Mesendoderm (in vitro differentiated cells): ENCODE measurements at regions not wholly inside any gene's neighbourhood (a gene's known extent, or its start where the extent isn't known, plus 50 kb on each side); places are given as distances from the start of the nearest gene placed in this dataset.

ENCODE experiments used
- DNase-seq: peaks from one replicate; pipeline ENCODE4 v3.0.0; 2013
- H2AK5ac ChIP-seq: 2 replicates; pipeline ENCODE4 v1.6.1; 2013; ENCODE audit warnings: low read length, inconsistent platforms
- H2BK120ac ChIP-seq: 2 replicates; pipeline ENCODE4 v1.6.1; 2013; ENCODE audit warnings: low read depth, mild to moderate bottlenecking, low read length, moderate library complexity, mixed read lengths
- H2BK15ac ChIP-seq: replicated peaks from 2 replicates; pipeline ENCODE4 v1.6.1; 2013; ENCODE audit warnings: low read depth, mild to moderate bottlenecking, moderate library complexity
- H2BK5ac ChIP-seq: 2 replicates; pipeline ENCODE4 v1.6.1; 2013; ENCODE audit warnings: low read length, inconsistent platforms
- H3K18ac ChIP-seq: 2 replicates; pipeline ENCODE4 v1.6.1; 2013; ENCODE audit warnings: mild to moderate bottlenecking, low read length, mixed read lengths
- H3K23ac ChIP-seq: one replicate; pipeline ENCODE4 v1.6.1; 2013; ENCODE audit warnings: low read length
- H3K27ac ChIP-seq: 2 replicates; pipeline ENCODE4 v1.5.1; 2013; ENCODE audit warnings: low read depth, mild to moderate bottlenecking, inconsistent platforms, low read length, moderate library complexity
- H3K27me3 ChIP-seq: 2 replicates; pipeline ENCODE4 v1.6.1; 2013; ENCODE audit warnings: low read length, control low read depth, mild to moderate bottlenecking, inconsistent platforms; ENCODE audit not compliant: insufficient read depth, poor library complexity
- H3K36me3 ChIP-seq: 2 replicates; pipeline ENCODE4 v1.6.1; 2013; ENCODE audit warnings: low read length, inconsistent platforms; ENCODE audit not compliant: control insufficient read depth, insufficient read depth
- H3K4ac ChIP-seq: one replicate; pipeline ENCODE4 v1.6.1; 2013; ENCODE audit warnings: low read depth, mild to moderate bottlenecking, low read length, moderate library complexity
- H3K4me1 ChIP-seq: 2 replicates; pipeline ENCODE4 v1.6.1; 2013; ENCODE audit warnings: low read depth, low read length, inconsistent platforms; ENCODE audit not compliant: control insufficient read depth
- H3K4me2 ChIP-seq: 2 replicates; pipeline ENCODE4 v1.6.1; 2013; ENCODE audit warnings: low read length
- H3K4me3 ChIP-seq: 2 replicates; pipeline ENCODE4 v1.5.1; 2013; ENCODE audit warnings: mild to moderate bottlenecking, low read length
- H3K56ac ChIP-seq: one replicate; pipeline ENCODE4 v1.6.1; 2013; ENCODE audit warnings: low read length
- H3K79me1 ChIP-seq: 2 replicates; pipeline ENCODE4 v1.6.1; 2013; ENCODE audit warnings: low read length, inconsistent platforms
- H3K79me2 ChIP-seq: 2 replicates; pipeline ENCODE4 v1.6.1; 2013; ENCODE audit warnings: mild to moderate bottlenecking, low read length; ENCODE audit not compliant: control insufficient read depth, insufficient read depth
- H3K9ac ChIP-seq: 2 replicates; pipeline ENCODE4 v1.6.1; 2013; ENCODE audit warnings: low read length, inconsistent platforms
- H4K5ac ChIP-seq: one replicate; pipeline ENCODE4 v1.6.1; 2013; ENCODE audit warnings: low read length
- H4K8ac ChIP-seq: one replicate; pipeline ENCODE4 v1.6.1; 2013; ENCODE audit warnings: low read depth, mild to moderate bottlenecking, control low read depth, low read length, moderate library complexity
- WGBS: extraction: QIAGEN DNeasy Blood & Tissue Kit; methylation state at CpG from one replicate; pipeline ENCODE4 v1.1.7; 2013; ENCODE audit warnings: low lambda C conversion rate, missing lambda C conversion rate; ENCODE audit not compliant: insufficient coverage; ENCODE audit errors: extremely low coverage; 5-methylcytosine and 5-hydroxymethylcytosine counted together

GRCh38 chr3:7913283-7913682 is 588.3 kb upstream of the LMCD1 start:
- Histone ChIP-seq H3K27ac (no peak overlapping the region), H3K27me3 (no peaks in the 10 kb centered on the region), H3K4me3 (no peak overlapping the region), H3K79me1 (no peaks in the 10 kb centered on the region), H2AK5ac (no peak overlapping the region), H3K4me1 (peaks cover 4% of the 10 kb centered on the region), H3K18ac (no peak overlapping the region), H3K36me3 (no peaks in the 10 kb centered on the region), H3K4ac (no peak overlapping the region), H3K9ac (no peak overlapping the region), H2BK15ac (no peak overlapping the region), H3K79me2 (no peaks in the 10 kb centered on the region), H4K5ac (no peak overlapping the region), H3K4me2 (no peak overlapping the region), H4K8ac (no peak overlapping the region), H2BK120ac (no peak overlapping the region), H3K56ac (no peak overlapping the region), H2BK5ac (no peak overlapping the region), H3K23ac (no peak overlapping the region)
- DNase-seq = peak; percentile 47
- WGBS = no CpG with 5 or more reads among the region's 1 CpG

GRCh38 chr3:7915356-7915755 is 586.3 kb upstream of the LMCD1 start:
- H2AK5ac ChIP-seq = no peak overlapping the region
- H3K56ac ChIP-seq = no peak overlapping the region
- H4K8ac ChIP-seq = no peak overlapping the region
- no peak overlapping the region for H3K27ac ChIP-seq
- no peaks in the 10 kb centered on the region for H3K79me2 ChIP-seq
- no peak overlapping the region for H3K4me3 ChIP-seq
- peak; percentile 51 for DNase-seq
- H3K9ac ChIP-seq = no peak overlapping the region
- WGBS = no CpG with 5 or more reads among the region's 4 CpGs
- no peak overlapping the region for H3K18ac ChIP-seq
- H3K23ac ChIP-seq = no peak overlapping the region
- no peak overlapping the region for H4K5ac ChIP-seq
- no peak overlapping the region for H2BK5ac ChIP-seq
- no peak overlapping the region for H3K4ac ChIP-seq
- no peaks in the 10 kb centered on the region for H3K79me1 ChIP-seq
- H2BK15ac ChIP-seq = no peak overlapping the region
- no peaks in the 10 kb centered on the region for H3K27me3 ChIP-seq
- no peak overlapping the region for H3K4me2 ChIP-seq
- no peaks in the 10 kb centered on the region for H3K36me3 ChIP-seq
- H2BK120ac ChIP-seq = no peak overlapping the region
- peaks cover 4% of the 10 kb centered on the region for H3K4me1 ChIP-seq

- Histone ChIP-seq H3K9ac (no peak overlapping the region), H3K23ac (no peak overlapping the region), H4K8ac (no peak overlapping the region), H2AK5ac (no peak overlapping the region), H3K79me2 (no peaks in the 10 kb centered on the region), H3K27ac (no peak overlapping the region), H3K56ac (no peak overlapping the region), H2BK120ac (no peak overlapping the region), H2BK5ac (no peak overlapping the region), H2BK15ac (no peak overlapping the region), H3K4me2 (no peak overlapping the region), H3K79me1 (no peaks in the 10 kb centered on the region), H3K36me3 (no peaks in the 10 kb centered on the region), H3K4me3 (no peak overlapping the region), H3K27me3 (no peaks in the 10 kb centered on the region), H3K18ac (no peak overlapping the region), H3K4ac (peak overlapping the region; percentile 66), H4K5ac (no peak overlapping the region), H3K4me1 (peaks cover 4% of the 10 kb centered on the region)
- no CpG with 5 or more reads among the region's 4 CpGs for WGBS
- DNase-seq = no peak
These were observed 584.0 kb upstream of the LMCD1 start for GRCh38 chr3:7917443-7918151.

GRCh38 chr3:7920211-7920610 is 581.4 kb upstream of the LMCD1 start:
- Histone ChIP-seq H3K27ac (no peak overlapping the region), H3K4me1 (peaks cover under 1% of the 10 kb centered on the region), H2BK5ac (no peak overlapping the region), H3K4ac (no peak overlapping the region), H3K4me2 (no peak overlapping the region), H3K36me3 (no peaks in the 10 kb centered on the region), H3K18ac (no peak overlapping the region), H3K23ac (no peak overlapping the region), H2AK5ac (no peak overlapping the region), H3K4me3 (no peak overlapping the region), H3K79me2 (no peaks in the 10 kb centered on the region), H3K56ac (no peak overlapping the region), H4K8ac (no peak overlapping the region), H3K27me3 (no peaks in the 10 kb centered on the region), H2BK120ac (no peak overlapping the region), H4K5ac (no peak overlapping the region), H2BK15ac (no peak overlapping the region), H3K79me1 (no peaks in the 10 kb centered on the region), H3K9ac (no peak overlapping the region)
- no peak for DNase-seq
- no CpG with 5 or more reads among the region's 6 CpGs for WGBS

- H3K9ac ChIP-seq = no peak overlapping the region
- no peaks in the 10 kb centered on the region for H3K27me3 ChIP-seq
- H3K27ac ChIP-seq = no peak overlapping the region
- H2AK5ac ChIP-seq = no peak overlapping the region
- no peak overlapping the region for H4K8ac ChIP-seq
- no peak overlapping the region for H2BK5ac ChIP-seq
- no peak overlapping the region for H2BK15ac ChIP-seq
- H3K56ac ChIP-seq = no peak overlapping the region
- H3K4me3 ChIP-seq = no peak overlapping the region
- H3K36me3 ChIP-seq = no peaks in the 10 kb centered on the region
- no peaks in the 10 kb centered on the region for H3K79me1 ChIP-seq
- H3K23ac ChIP-seq = no peak overlapping the region
- DNase-seq = no peak
- no CpG with 5 or more reads among the region's 2 CpGs for WGBS
- H2BK120ac ChIP-seq = no peak overlapping the region
- H3K4me1 ChIP-seq = peaks cover 5% of the 10 kb centered on the region
- H3K79me2 ChIP-seq = no peaks in the 10 kb centered on the region
- no peak overlapping the region for H3K4me2 ChIP-seq
- H3K18ac ChIP-seq = no peak overlapping the region
- H3K4ac ChIP-seq = no peak overlapping the region
- H4K5ac ChIP-seq = no peak overlapping the region
These were observed 577.4 kb upstream of the LMCD1 start for GRCh38 chr3:7924228-7924627.

GRCh38 chr3:7927015-7927414 is 574.6 kb upstream of the LMCD1 start:
- DNase-seq = peak; percentile 11
- H3K4me3 ChIP-seq = no peak overlapping the region

More at GRCh38 chr3:7927015-7927414, 574.6 kb upstream of the LMCD1 start:
- H3K27ac ChIP-seq = no peak overlapping the region
- no peak overlapping the region for H3K18ac ChIP-seq
- H2BK120ac ChIP-seq = no peak overlapping the region
- no peak overlapping the region for H3K4ac ChIP-seq
- H3K36me3 ChIP-seq = no peaks in the 10 kb centered on the region
- no peak overlapping the region for H4K8ac ChIP-seq
- H3K4me2 ChIP-seq = no peak overlapping the region
- H2BK15ac ChIP-seq = no peak overlapping the region
- H2BK5ac ChIP-seq = no peak overlapping the region
- no peaks in the 10 kb centered on the region for H3K79me2 ChIP-seq
- no peak overlapping the region for H2AK5ac ChIP-seq
- no peak overlapping the region for H4K5ac ChIP-seq
- no peaks in the 10 kb centered on the region for H3K27me3 ChIP-seq
- H3K4me1 ChIP-seq = peaks cover 5% of the 10 kb centered on the region
- no peak overlapping the region for H3K56ac ChIP-seq
- WGBS = no CpG with 5 or more reads among the region's 1 CpG
- H3K9ac ChIP-seq = no peak overlapping the region
- H3K23ac ChIP-seq = no peak overlapping the region
- no peaks in the 10 kb centered on the region for H3K79me1 ChIP-seq
